Ovary (tissue), 7 donors: ENCODE measurements at regions not wholly inside any gene's neighbourhood (a gene's known extent, or its start where the extent isn't known, plus 50 kb on each side); places are given as distances from the start of the nearest gene placed in this dataset.

Experiments used
- DNase-seq, 5 donors: peaks; one replicate each; pipeline ENCODE4 v3.0.0-alpha.2; 2019 to 2020
- H3K27ac ChIP-seq, 2 donors: fragments of 200-600 bp; one replicate each; pipeline versions ENCODE4 v1.5.1 to v1.8.0; 2019 to 2022
- H3K27me3 ChIP-seq: fragments of 200-600 bp; one replicate; pipeline ENCODE4 v1.8.0; 2022
- H3K36me3 ChIP-seq: fragments of 200-600 bp; sonication (generic); one replicate; pipeline ENCODE4 v1.5.1; 2019
- H3K4me1 ChIP-seq: one replicate; pipeline ENCODE4 v1.8.1; 2013; ENCODE audit warnings: mild to moderate bottlenecking, moderate library complexity; ENCODE audit not compliant: insufficient read depth
- H3K4me3 ChIP-seq: fragments of 200-600 bp; sonication (generic); one replicate; pipeline ENCODE4 v1.5.1; 2017
- H3K9me3 ChIP-seq, 2 donors: fragments of 200-600 bp in 1 of 2; sonication (generic) in 1 of 2; one replicate each; pipeline versions ENCODE4 v1.5.1 to v1.8.1; 2013 to 2019; ENCODE audit warnings: mild to moderate bottlenecking in 1 of 2, moderate library complexity in 1 of 2
- CTCF ChIP-seq, 3 donors: fragments of 450-650 bp in 2 of 3; fragments of 200-600 bp in 1 of 3; IDR thresholded peaks; one replicate each; pipeline versions ENCODE4 v1.5.1 to v1.8.0; 2016 to 2022; ENCODE audit warnings: antibody characterized with exemption in 3 of 3, mild to moderate bottlenecking in 1 of 3
- EP300 ChIP-seq: sonication (generic); formaldehyde crosslinking; IDR thresholded peaks from one replicate; pipeline ENCODE4 v1.6.1; 2017; ENCODE audit warnings: antibody characterized with exemption
- POLR2A ChIP-seq: fragments of 450-650 bp; IDR thresholded peaks from one replicate; pipeline ENCODE4 v1.6.1; 2017; ENCODE audit warnings: antibody characterized with exemption, mild to moderate bottlenecking, moderate library complexity
- WGBS, 3 donors: extraction: QIAGEN DNeasy Blood & Tissue Kit in 1 of 3; methylation state at CpG; one replicate each; pipeline versions ENCODE4 v1.1.5 to v1.1.7; 2013 to 2017; 5-methylcytosine and 5-hydroxymethylcytosine counted together
- intact Hi-C, 4 donors: fragments of 100-400 bp; cut with DNase I; formaldehyde crosslinking; loops; one replicate each; pipeline versions ENCODE4 v1.11.0 to v1.15.1; 2022 to 2023
- donor health status: DM: no; HTN: no; CAD: no; lungs with moderate emphysema.
- donor health status: DM: no; HTN: no; CAD: no.
- donor health status: Bipolar disorder and iron deficiency.
- donor health status: DM: no; HTN: no; CAD: no.
- donor health status: DM: yes; HTN: yes; CAD: no.

- intact Hi-C loops: no loop called here
- no peak for DNase-seq
- Histone ChIP-seq H3K9me3 (no peaks in the 10 kb centered on the region), H3K4me3 (no peak overlapping the region), H3K4me1 (no peaks in the 10 kb centered on the region), H3K27ac (no peak overlapping the region), H3K36me3 (no peaks in the 10 kb centered on the region), H3K27me3 (no peaks in the 10 kb centered on the region)
- WGBS, 3 donors: 64 to 74% (median 73%) methylated on average over 4 of the region's 4 CpGs
- TF ChIP-seq CTCF (IDR thresholded peaks at IDR 0.05): no peak
- TF ChIP-seq POLR2A: no peak
- no peak for TF ChIP-seq EP300
These were observed 216.9 kb upstream of the TMPRSS15 start for GRCh38 chr21:18620436-18620835.

DNA sequence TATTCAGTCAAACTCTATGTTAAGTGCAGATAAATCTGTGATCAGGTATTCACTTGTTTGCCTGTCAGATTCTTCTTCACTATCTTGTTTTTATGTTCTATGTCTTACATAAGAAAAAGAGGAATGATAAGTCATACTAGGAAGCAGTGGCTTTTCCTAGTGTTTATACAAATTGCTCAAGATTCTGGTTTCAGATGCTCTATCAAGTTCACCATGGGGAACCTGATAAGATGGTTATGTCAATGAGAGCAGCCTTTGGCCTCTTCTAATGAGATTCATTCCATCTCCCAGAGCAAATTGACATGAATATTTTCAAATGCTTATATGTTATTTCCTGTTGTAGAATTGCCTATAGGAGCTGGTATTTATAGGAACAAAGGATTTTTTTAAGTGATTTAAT is 218.8 kb upstream of the TMPRSS15 start:
- TF ChIP-seq POLR2A: no peak
- TF ChIP-seq EP300: no peak
- TF ChIP-seq CTCF (IDR thresholded peaks at IDR 0.05): no peak

GRCh38 chr21:18630446-18630845 is 226.9 kb upstream of the TMPRSS15 start:
- Histone ChIP-seq H3K4me1 (no peaks in the 10 kb centered on the region), H3K4me3 (no peak overlapping the region), H3K9me3 (no peaks in the 10 kb centered on the region), H3K27me3 (no peaks in the 10 kb centered on the region), H3K36me3 (no peaks in the 10 kb centered on the region), H3K27ac (no peak overlapping the region)
- intact Hi-C loops: no loop called here
- WGBS, 3 donors: 82 to 86% (median 84%) methylated on average over 2 of the region's 2 CpGs
- no peak for DNase-seq
- no peak for TF ChIP-seq POLR2A
- no peak for TF ChIP-seq EP300
- no peak for TF ChIP-seq CTCF (IDR thresholded peaks at IDR 0.05)

More for the DNA sequence above, 218.8 kb upstream of the TMPRSS15 start:
- no peaks in the 10 kb centered on the region for H3K27me3 ChIP-seq
- H3K4me3 ChIP-seq: no peak overlapping the region
- intact Hi-C loops: no loop called here
- no peaks in the 10 kb centered on the region for H3K4me1 ChIP-seq
- no peaks in the 10 kb centered on the region for H3K9me3 ChIP-seq
- H3K27ac ChIP-seq: no peak overlapping the region
- H3K36me3 ChIP-seq: no peaks in the 10 kb centered on the region
- no peak for DNase-seq

- Histone ChIP-seq H3K36me3 (no peaks in the 10 kb centered on the region), H3K4me1 (no peaks in the 10 kb centered on the region), H3K27me3 (no peaks in the 10 kb centered on the region), H3K27ac (no peak overlapping the region), H3K9me3 (no peaks in the 10 kb centered on the region), H3K4me3 (no peak overlapping the region)
- no peak for DNase-seq
- TF ChIP-seq EP300 (no peak), CTCF (IDR thresholded peaks at IDR 0.05) (no peak), POLR2A (no peak)
- intact Hi-C loops: no loop called here
- WGBS, 3 donors: 92 to 98% (median 94%) methylated on average over 2 of the region's 2 CpGs
These were observed 233.3 kb upstream of the TMPRSS15 start for GRCh38 chr21:18636897-18637296.

DNA sequence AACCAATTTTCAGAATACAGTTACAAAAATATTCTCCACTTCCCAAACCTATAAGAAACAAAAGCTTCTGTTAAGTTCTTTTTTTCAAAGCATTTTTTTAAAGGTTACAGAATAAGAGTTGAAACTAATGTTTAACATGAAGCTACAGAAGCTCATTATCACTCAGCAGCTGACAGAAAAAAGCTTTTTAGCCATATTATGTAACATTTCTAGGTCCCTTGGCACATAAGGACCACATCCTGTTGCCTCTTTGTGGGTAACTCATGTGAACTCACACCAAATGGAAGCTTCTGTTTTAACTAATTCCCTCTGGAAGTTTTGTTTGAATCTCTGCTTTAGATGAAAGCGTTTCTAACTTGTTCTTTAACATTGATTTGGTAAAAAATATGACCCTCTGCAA is 242.5 kb upstream of the TMPRSS15 start:
- H3K4me1 ChIP-seq: no peaks in the 10 kb centered on the region
- intact Hi-C loops: no loop called here
- TF ChIP-seq POLR2A (no peak), CTCF (IDR thresholded peaks at IDR 0.05) (no peak), EP300 (no peak)
- H3K27me3 ChIP-seq: no peaks in the 10 kb centered on the region
- H3K36me3 ChIP-seq: no peaks in the 10 kb centered on the region
- no peak overlapping the region for H3K27ac ChIP-seq
- no peak overlapping the region for H3K4me3 ChIP-seq
- 35 to 53% (median 46%) methylated on average over 1 of the region's 1 CpG for WGBS, 3 donors
- H3K9me3 ChIP-seq: no peaks in the 10 kb centered on the region
- DNase-seq: no peak
